Thoracic aorta (tissue), 2 donors: ENCODE measurements at regions not wholly inside any gene's neighbourhood (a gene's known extent, or its start where the extent isn't known, plus 50 kb on each side); places are given as distances from the start of the nearest gene placed in this dataset.

Experiments
- ATAC-seq: fragments of 150-250 bp; one replicate; pipeline ENCODE4 v1.8.0; 2017; ENCODE audit warnings: low read depth; ENCODE audit not compliant: insufficient number of reproducible peaks, low FRiP score
- DNase-seq: peaks from one replicate; pipeline ENCODE4 v3.0.0-alpha.2; 2020; ENCODE audit warnings: low spot score
- H3K27ac ChIP-seq, 2 donors: fragments of 200-600 bp; sonication (generic); 1 replicate in 1 of 2; 2 replicates in 1 of 2; pipeline ENCODE4 v1.5.1; 2016; ENCODE audit warnings: mild to moderate bottlenecking in 2 of 2, moderate library complexity in 2 of 2
- H3K27me3 ChIP-seq: fragments of 200-600 bp; sonication (generic); replicated peaks from 2 replicates; pipeline ENCODE4 v1.6.0; 2016; ENCODE audit warnings: mild to moderate bottlenecking; ENCODE audit not compliant: insufficient read depth
- H3K36me3 ChIP-seq: fragments of 200-600 bp; sonication (generic); one replicate; pipeline ENCODE4 v1.5.1; 2016
- H3K4me1 ChIP-seq, 2 donors: fragments of 200-600 bp; sonication (generic); 1 replicate in 1 of 2; 2 replicates in 1 of 2; pipeline versions ENCODE4 v1.5.1 to v1.6.0; 2016; ENCODE audit warnings: low read depth in 2 of 2, mild to moderate bottlenecking in 1 of 2; ENCODE audit not compliant: control insufficient read depth in 1 of 2
- H3K4me3 ChIP-seq: fragments of 200-600 bp; sonication (generic); 2 replicates; pipeline ENCODE4 v1.5.1; 2016; ENCODE audit warnings: mild to moderate bottlenecking
- H3K9me3 ChIP-seq: fragments of 200-600 bp; sonication (generic); 2 replicates; pipeline ENCODE4 v1.5.1; 2016
- CTCF ChIP-seq: fragments of 200-600 bp; sonication (generic); IDR thresholded peaks from one replicate; pipeline ENCODE4 v1.5.1; 2019; ENCODE audit warnings: antibody characterized with exemption

- Histone ChIP-seq H3K36me3 (no peaks in the 10 kb centered on the region), H3K4me1 (no peaks in the 10 kb centered on the region), H3K9me3 (no peaks in the 10 kb centered on the region), H3K4me3 (no peak overlapping the region), H3K27me3 (no peaks in the 10 kb centered on the region), H3K27ac (no peak overlapping the region)
- DNase-seq (no peak), ATAC-seq (no peak)
- no peak for TF ChIP-seq CTCF
These were observed 355.0 kb downstream of the SOCS6 start for GRCh38 chr18:70643812-70644211.

GRCh38 chr18:70641156-70641775 is 352.4 kb downstream of the SOCS6 start:
- no peaks in the 10 kb centered on the region for H3K9me3 ChIP-seq
- DNase-seq (no peak), ATAC-seq (no peak)
- H3K36me3 ChIP-seq: no peaks in the 10 kb centered on the region
- H3K27ac ChIP-seq: no peak overlapping the region
- no peaks in the 10 kb centered on the region for H3K4me1 ChIP-seq
- H3K27me3 ChIP-seq: no peaks in the 10 kb centered on the region
- no peak for TF ChIP-seq CTCF
- H3K4me3 ChIP-seq: no peak overlapping the region

GRCh38 chr18:70640336-70640887 is 351.6 kb downstream of the SOCS6 start:
- Histone ChIP-seq H3K4me3 (no peak overlapping the region), H3K4me1 (no peaks in the 10 kb centered on the region), H3K9me3 (no peaks in the 10 kb centered on the region), H3K36me3 (no peaks in the 10 kb centered on the region), H3K27ac (no peak overlapping the region), H3K27me3 (no peaks in the 10 kb centered on the region)
- DNase-seq (no peak), ATAC-seq (no peak)
- TF ChIP-seq CTCF: no peak

GRCh38 chr18:70636991-70637390 is 348.1 kb downstream of the SOCS6 start:
- ATAC-seq: no peak

GRCh38 chr18:70634576-70635147 is 345.8 kb downstream of the SOCS6 start:
- H3K36me3 ChIP-seq: no peaks in the 10 kb centered on the region
- no peaks in the 10 kb centered on the region for H3K4me1 ChIP-seq
- H3K27ac ChIP-seq: no peak overlapping the region
- no peak for DNase-seq
- H3K27me3 ChIP-seq: no peaks in the 10 kb centered on the region
- H3K9me3 ChIP-seq: no peaks in the 10 kb centered on the region
- no peak for TF ChIP-seq CTCF
- no peak overlapping the region for H3K4me3 ChIP-seq
- no peak for ATAC-seq

More at GRCh38 chr18:70636991-70637390, 348.1 kb downstream of the SOCS6 start:
- no peaks in the 10 kb centered on the region for H3K9me3 ChIP-seq
- H3K27me3 ChIP-seq: no peaks in the 10 kb centered on the region
- no peak overlapping the region for H3K4me3 ChIP-seq
- H3K36me3 ChIP-seq: no peaks in the 10 kb centered on the region
- no peak for TF ChIP-seq CTCF
- H3K4me1 ChIP-seq: no peaks in the 10 kb centered on the region
- no peak overlapping the region for H3K27ac ChIP-seq
- no peak for DNase-seq
